SHP77 (cell line): ENCODE measurements at regions not wholly inside any gene's neighbourhood (a gene's known extent, or its start where the extent isn't known, plus 50 kb on each side); places are given as distances from the start of the nearest gene placed in this dataset.
"Not testable (repeated sequence)": the region's sequence is repeated elsewhere in the genome, so short reads cannot be mapped to it uniquely, and the experiment has no call there.

Experiments
- DNase-seq, 2 experiments: peaks; one replicate each; lab custom pipeline; 2025; lab: John Stamatoyannopoulos, UW

- DNase-seq, result no peak
Observed at GRCh38 chr13:44711706-44712105, 135.6 kb upstream of the TSC22D1 start.

DNA sequence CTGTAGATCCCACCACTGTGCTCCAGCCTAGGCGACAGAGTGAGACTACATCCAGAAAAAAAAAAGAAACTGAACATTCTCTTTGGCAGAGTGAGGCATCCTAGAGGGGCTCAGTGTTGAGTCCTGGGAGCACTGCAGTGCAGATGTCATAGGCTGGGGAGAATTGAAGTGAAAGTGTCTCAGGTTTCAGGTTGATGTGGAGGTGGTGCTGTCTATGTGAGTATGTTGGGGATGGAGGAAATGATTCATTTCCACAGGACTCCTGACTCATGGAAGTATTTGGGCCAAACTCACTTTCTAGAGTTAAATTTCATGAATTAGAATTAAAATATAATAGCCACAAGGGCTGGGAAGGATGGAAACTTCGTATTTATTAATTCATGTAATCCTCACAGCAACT is 134.4 kb upstream of the TSC22D1 start:
- no peak for DNase-seq

GRCh38 chr13:44704811-44705210 is 128.7 kb upstream of the TSC22D1 start:
- DNase-seq, result not testable (repeated sequence)

DNA sequence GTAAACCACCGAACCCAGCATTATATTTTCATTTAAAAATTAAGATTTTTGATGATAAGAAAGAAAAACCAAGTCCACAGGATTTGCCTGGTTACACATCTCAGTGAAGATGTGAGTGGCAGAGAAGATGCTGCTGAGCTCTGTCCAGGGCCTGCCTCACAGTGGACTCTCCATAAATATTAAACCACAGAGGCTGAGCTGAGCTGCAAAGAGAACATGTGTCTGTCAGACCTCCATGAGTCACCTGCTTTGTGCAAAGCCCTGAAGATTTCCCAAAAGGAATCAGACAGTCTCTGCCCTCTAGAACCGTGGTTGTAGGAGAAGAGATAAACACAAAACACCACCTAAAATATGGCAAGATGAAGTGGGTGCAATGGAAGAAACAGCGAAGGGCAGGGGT is 127.2 kb upstream of the TSC22D1 start:
- DNase-seq, result no peak

GRCh38 chr13:44698066-44698465 is 121.9 kb upstream of the TSC22D1 start:
- DNase-seq, result no peak

DNA sequence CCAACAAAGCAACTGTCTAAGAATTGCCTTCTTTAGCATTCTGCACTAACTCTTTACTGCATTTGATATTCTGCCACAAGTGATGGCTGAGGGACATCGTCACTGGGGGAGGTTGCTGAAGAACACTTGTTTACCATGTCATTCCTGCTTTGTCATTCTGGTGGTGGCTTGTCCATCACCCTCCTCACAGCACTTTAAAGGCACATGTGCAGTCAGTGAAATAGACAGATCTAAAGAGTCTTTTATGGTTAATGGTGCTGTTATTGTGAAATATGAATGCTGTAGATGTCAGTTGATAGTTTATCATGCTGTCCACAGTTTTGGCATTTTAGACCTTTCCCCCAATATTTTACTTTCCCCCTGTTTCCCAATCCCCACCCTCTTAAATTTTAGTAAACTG is 120.9 kb upstream of the TSC22D1 start:
- no peak for DNase-seq

- no peak for DNase-seq
Observed at GRCh38 chr13:44695520-44695919, 119.4 kb upstream of the TSC22D1 start.

GRCh38 chr13:44694842-44695241 is 118.7 kb upstream of the TSC22D1 start:
- DNase-seq, result no peak

DNA sequence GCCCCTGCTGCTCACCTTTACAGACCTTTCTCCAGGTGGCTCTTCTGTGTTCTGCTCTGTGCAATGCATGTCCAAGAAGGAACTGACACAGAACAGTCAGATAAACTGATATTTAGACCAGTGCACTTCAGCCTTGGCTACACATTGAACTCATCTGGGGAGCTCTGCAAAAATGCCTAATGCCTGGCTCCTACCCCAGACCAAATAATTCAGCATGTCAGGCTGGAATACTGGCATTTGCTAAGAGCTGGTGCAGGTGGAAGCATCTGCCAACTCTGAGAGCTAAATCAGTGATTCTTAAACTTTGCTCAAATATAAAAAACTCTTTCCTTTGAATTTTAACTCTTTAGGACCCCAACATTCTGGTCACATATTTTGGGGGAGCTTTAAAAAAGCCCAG is 118.2 kb upstream of the TSC22D1 start:
- no peak for DNase-seq

GRCh38 chr13:44693156-44693764 is 117.1 kb upstream of the TSC22D1 start:
- DNase-seq, result no peak

- DNase-seq, result no peak
Observed at GRCh38 chr13:44692173-44692713, 116.1 kb upstream of the TSC22D1 start.

- DNase-seq, result no peak
Observed at GRCh38 chr13:44690376-44690775, 114.2 kb upstream of the TSC22D1 start.

DNA sequence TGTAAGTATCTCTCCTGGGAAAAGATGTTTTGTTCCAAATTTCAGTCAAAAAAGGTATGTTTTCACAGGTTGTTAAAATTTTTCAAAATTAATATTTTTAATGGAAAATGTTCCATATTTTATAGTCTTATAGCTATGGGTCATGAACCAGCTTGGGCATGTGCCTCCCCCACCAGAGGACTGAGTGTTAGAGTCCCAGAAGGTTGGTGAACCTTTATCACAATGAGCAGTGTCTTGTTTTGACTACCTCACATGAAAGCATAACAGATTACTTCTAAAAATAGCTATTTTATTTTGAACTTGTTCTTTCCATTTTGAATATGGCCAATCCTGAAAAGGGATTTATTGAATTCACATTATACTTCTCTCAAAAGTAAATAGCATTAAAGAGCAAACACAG is 112.5 kb upstream of the TSC22D1 start:
- no peak for DNase-seq

GRCh38 chr13:44686531-44686934 is 110.4 kb upstream of the TSC22D1 start:
- DNase-seq, result no peak

DNA sequence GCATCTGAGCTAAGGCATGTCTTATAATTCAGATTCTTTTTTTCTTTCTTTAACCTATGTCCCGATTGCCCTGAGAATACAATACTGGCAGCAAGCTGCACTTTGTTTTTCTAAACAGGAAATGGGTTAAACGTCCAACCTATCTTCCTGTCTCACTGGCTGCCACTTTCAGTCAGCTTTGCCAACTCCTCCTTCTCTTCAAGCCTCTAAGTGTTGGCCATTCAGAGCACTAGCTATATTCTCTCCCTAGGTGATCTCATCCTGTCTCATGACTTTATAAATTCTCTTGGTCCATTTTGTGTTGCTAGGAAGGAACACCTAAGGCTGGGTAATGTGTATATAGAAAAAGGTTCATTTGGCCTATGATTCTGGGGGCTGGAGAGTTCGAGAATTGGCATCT is 109.5 kb upstream of the TSC22D1 start:
- no peak for DNase-seq

- DNase-seq, result not testable (repeated sequence)
Observed at GRCh38 chr13:44682416-44682815, 106.3 kb upstream of the TSC22D1 start.

- no peak for DNase-seq
Observed at GRCh38 chr13:44680746-44681355, 104.7 kb upstream of the TSC22D1 start.

DNA sequence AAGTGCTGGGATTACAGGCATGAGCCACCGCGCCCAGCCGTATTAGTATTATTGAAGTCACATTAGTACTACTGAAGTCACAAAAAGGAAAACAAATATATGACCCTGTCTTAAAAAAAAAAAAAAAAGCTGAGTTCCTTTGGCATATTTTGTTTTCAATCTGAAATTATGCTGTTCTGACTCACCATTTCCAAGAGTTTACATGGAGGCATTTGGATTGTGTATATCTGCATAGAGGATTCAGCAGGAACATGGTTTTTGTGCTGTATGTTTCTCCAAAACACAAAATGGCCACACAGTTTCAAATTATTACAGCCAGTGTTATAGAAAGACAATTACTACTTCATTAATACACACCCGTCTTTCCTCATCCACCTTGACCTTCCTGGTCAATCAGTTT is 103.5 kb upstream of the TSC22D1 start:
- DNase-seq, result no peak

DNA sequence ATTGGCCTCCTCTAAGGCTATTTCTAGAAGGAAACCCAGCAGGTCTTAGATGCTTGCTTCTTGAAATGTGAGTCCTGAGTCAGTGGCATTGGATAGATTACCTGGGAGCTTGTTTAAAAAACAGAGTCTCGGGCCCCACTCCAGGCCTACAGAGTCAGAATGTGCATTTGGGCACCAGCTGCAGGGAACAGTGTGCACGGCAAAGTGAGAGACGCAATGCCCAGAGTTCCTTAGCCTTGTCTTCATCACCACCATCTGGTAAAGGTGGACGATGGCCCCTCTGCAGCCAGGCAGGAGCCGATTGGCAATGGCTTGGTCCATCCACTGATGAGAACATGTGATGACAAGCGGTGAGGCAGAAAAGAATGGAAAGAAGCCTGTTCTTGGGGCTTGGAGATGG is 102.1 kb upstream of the TSC22D1 start:
- no peak for DNase-seq

DNA sequence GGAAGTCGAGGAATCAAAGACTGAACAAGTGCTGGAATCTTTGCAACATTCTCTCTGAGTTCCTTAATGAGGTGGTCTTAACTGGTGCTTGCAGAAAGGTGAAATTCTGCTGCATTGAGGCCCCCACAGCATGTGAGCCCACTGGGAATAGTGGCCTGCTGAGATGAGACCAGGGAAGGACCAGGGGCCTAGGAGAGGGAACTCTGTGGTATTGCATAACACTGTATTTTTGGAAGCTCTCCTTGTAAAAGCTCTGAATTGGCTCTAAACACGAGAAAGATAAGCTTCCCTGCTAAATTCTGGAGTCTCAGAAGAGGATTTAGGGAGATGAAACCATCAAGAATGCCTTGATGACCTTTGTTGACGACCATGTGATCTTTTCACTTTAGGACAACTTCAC is 100.4 kb upstream of the TSC22D1 start:
- DNase-seq, result no peak

DNA sequence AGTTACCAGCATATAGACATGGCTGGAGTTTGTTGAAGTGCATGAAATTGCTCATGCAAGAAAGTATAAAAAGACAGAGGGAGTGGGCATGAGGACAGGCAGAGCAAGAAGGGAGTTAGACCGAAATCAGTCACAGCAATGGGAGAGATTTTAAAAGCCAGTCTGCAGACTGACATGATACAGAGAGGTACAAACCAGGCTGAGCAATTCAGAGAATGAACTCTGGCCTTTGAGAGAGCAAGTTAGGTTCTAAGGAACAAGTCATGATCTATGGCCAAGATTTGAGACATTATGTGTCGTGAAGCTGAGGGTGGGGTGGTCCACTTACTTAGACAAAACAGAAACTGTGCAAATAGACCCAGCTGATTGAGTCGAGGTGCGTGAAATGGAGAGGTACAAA is 93.4 kb upstream of the TSC22D1 start:
- no peak for DNase-seq

- DNase-seq, result no peak
Observed at GRCh38 chr13:44668688-44669087, 92.6 kb upstream of the TSC22D1 start.

- DNase-seq, result no peak
Observed at GRCh38 chr13:44667943-44668342, 91.8 kb upstream of the TSC22D1 start.

DNA sequence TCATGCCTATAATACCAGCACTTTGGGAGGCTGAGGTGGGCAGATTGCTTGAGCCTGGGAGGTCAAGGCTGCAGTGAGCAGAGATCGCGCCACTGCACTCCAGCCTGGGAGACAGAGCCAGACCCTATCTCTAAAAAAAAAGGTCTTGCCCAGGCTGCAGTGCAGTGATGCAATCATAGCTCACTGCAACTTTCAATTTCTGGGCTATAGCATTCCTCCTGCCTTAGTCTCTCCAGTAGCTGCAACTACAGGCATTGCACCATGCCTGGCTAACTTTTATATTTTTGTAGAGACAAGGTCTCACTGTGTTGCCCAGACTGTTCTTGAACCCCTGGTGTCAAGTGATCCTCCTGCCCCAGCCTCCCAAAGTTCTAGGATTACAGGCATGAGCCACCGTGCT is 90.4 kb upstream of the TSC22D1 start:
- not testable (repeated sequence) for DNase-seq
